Liver (tissue), 3 donors: ENCODE measurements at regions not wholly inside any gene's neighbourhood (a gene's known extent, or its start where the extent isn't known, plus 50 kb on each side); places are given as distances from the start of the nearest gene placed in this dataset.
"Not testable (repeated sequence)": the region's sequence is repeated elsewhere in the genome, so short reads cannot be mapped to it uniquely, and the experiment has no call there.

Source experiments
- CTCF ChIP-seq: fragments of 150-350 bp; IDR thresholded peaks from 2 replicates; pipeline ENCODE4 v1.5.1; 2017; ENCODE audit warnings: improper control_type of control experiment, low read depth, low read length; ENCODE audit not compliant: missing input control
- EGR1 ChIP-seq, 2 donors: IDR thresholded peaks; 2 replicates each; pipeline ENCODE4 v1.6.1; 2016 to 2018; ENCODE audit warnings: antibody characterized with exemption in 2 of 2, low read depth in 2 of 2
- FOXA1 ChIP-seq: IDR thresholded peaks from 2 replicates; pipeline ENCODE4 v1.6.1; 2016; ENCODE audit warnings: antibody characterized with exemption
- MAX ChIP-seq: IDR thresholded peaks from 2 replicates; pipeline ENCODE4 v1.6.1; 2016; ENCODE audit warnings: antibody characterized with exemption
- RAD21 ChIP-seq, 2 donors: IDR thresholded peaks; 2 replicates each; pipeline ENCODE4 v1.6.1; 2016; ENCODE audit warnings: antibody characterized with exemption in 2 of 2, mild to moderate bottlenecking in 2 of 2
- REST ChIP-seq: IDR thresholded peaks from 2 replicates; pipeline ENCODE4 v1.6.1; 2016; ENCODE audit warnings: antibody characterized with exemption, mild to moderate bottlenecking
- SP1 ChIP-seq: IDR thresholded peaks from 2 replicates; pipeline ENCODE4 v1.6.1; 2018; ENCODE audit warnings: antibody characterized with exemption, mild to moderate bottlenecking
- TAF1 ChIP-seq: conservative IDR thresholded peaks from 2 replicates; pipeline ENCODE4 v1.6.1; 2016; ENCODE audit warnings: antibody characterized with exemption, mild to moderate bottlenecking
- YY1 ChIP-seq: IDR thresholded peaks from 2 replicates; pipeline ENCODE4 v1.6.1; 2016; ENCODE audit warnings: antibody characterized with exemption, mild to moderate bottlenecking
- TF ChIP-seq, protein P1 (sequence below): IDR thresholded peaks from 2 replicates; pipeline ENCODE4 v1.6.1; 2016; ENCODE audit warnings: antibody characterized with exemption
- donor health status: healthy.
- donor health status: healthy.

DNA sequence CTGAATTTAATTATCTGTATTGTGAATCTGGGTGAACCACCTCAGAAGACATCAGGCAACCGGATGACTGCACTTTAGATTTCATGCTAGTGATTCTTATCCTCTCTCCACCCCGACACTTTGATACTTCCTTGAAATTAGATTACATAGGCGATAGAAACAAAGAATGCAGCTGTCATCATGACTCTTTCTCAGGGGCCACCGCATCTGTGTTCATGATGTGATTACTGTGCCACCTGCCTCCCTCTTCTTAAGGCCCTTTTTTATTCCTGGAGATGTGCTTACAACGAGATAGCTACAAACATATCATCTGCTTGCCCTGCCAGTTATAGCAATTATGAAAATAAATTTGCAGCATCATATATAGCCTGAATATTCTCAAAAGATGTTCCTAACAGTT lies 83.9 kb upstream of the POTEC start:
- TF ChIP-seq CTCF; YY1; REST; TAF1; EGR1 (IDR thresholded peaks at IDR 0.05; ENCODE audit: low read depth in 2 of 2); MAX; SP1; RAD21 (IDR thresholded peaks at IDR 0.05); FOXA1: not testable (repeated sequence)
- TF ChIP-seq, protein P1, sequence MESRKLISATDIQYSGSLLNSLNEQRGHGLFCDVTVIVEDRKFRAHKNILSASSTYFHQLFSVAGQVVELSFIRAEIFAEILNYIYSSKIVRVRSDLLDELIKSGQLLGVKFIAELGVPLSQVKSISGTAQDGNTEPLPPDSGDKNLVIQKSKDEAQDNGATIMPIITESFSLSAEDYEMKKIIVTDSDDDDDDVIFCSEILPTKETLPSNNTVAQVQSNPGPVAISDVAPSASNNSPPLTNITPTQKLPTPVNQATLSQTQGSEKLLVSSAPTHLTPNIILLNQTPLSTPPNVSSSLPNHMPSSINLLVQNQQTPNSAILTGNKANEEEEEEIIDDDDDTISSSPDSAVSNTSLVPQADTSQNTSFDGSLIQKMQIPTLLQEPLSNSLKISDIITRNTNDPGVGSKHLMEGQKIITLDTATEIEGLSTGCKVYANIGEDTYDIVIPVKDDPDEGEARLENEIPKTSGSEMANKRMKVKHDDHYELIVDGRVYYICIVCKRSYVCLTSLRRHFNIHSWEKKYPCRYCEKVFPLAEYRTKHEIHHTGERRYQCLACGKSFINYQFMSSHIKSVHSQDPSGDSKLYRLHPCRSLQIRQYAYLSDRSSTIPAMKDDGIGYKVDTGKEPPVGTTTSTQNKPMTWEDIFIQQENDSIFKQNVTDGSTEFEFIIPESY, result not testable (repeated sequence)
